Stimulated activated CD4-positive, alpha-beta T cell treated with anti-CD3 and anti-CD28 coated beads, Interleukin-4, amount 100 ng/mL, for 24 hours (primary cell): ENCODE measurements at regions not wholly inside any gene's neighbourhood (a gene's known extent, or its start where the extent isn't known, plus 50 kb on each side); places are given as distances from the start of the nearest gene placed in this dataset.

Source experiments
- DNase-seq: peaks from one replicate; pipeline ENCODE4 v3.0.0-alpha.2; 2020

DNA sequence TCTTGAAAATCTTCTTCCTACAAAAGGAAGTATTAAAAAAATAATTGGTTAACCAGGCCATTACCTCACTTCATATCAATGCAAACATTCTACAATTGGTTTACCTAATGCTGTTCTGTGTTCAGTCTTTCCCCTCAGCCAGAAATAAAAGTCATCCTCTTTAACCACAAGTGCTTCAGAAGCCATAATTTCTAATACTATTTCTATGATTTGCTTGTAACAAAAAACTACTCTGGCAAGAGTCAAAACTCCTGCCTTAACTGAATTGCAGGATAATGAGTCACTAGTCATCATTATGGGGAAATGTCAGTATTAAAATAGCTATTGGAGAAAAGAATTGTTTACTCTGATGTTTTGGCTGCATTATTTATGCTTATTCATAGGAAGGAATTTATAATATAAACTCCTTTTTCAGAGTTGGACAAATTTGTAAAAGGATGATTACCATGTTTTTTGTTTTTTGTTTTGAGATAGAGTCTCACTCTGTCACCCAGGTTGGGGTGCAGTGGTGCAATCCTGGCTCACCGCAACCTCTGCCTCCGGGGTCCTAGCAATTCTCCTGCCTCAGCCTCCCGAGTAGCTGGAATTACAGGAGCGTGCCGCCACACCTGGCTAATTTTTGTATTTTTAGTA is 55.5 kb upstream of the ODAD2 start:
- DNase-seq, result no peak

DNA sequence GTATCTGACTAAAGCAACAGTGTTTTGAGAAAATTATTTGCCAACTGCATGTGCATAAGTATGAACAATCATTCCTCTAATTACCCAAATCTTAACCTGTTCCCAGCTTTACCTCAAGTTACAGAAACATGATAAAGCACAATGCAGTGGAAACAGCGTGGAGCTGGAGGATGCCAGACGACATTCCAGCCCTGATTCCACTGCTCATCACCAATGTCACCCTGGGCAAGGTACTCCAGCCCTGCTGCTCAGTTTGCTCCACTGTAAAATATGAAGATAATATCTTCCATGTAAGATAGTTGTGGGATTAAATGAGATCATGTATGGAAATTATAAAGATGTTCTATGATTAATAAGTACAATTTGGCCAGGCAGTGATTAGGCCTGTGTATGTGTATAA is 50.4 kb upstream of the ODAD2 start:
- DNase-seq, result no peak
